GM19438 (cell line): ENCODE measurements at regions not wholly inside any gene's neighbourhood (a gene's known extent, or its start where the extent isn't known, plus 50 kb on each side); places are given as distances from the start of the nearest gene placed in this dataset.
A peak's percentile ranks its signal among the peaks of the same experiment; 100 is the strongest.

ENCODE experiments used
- ATAC-seq: cut with Tn5 transposase; IDR thresholded peaks from one replicate; pipeline ENCODE4 v1.9.1; 2021; ENCODE audit warnings: low read depth; ENCODE audit not compliant: unreplicated experiment

DNA sequence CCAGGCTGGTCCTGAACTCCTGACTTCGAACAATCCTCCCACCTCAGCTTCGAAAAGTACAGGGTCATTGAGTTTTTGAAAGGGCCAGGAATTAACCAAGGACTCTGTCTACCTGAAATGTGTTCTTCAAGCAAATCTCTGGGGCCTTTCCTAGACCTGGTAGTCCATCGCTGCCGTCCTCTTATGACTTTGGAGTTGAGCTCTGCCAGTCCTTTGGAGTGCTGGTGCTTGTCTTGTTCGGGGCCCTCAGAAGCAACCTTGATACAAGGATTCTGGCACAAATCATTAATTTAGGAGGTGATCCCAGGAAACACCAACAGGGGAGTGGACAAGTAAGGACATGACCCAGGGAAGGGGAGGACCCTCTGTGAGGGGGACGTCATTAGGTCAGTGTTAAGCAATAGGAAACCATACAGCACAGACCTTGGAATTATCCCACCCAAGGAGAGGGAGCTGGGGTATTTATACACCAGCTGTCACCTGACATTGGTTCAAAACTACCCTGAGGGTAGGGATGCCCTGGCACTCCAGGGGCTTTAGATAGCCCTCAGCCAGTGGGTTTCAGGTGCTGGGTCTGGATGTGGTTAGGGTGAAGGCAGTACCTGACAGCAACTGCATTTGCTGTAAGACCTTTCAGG lies 187.2 kb downstream of the FOXL1 start:
- ATAC-seq, result no peak

DNA sequence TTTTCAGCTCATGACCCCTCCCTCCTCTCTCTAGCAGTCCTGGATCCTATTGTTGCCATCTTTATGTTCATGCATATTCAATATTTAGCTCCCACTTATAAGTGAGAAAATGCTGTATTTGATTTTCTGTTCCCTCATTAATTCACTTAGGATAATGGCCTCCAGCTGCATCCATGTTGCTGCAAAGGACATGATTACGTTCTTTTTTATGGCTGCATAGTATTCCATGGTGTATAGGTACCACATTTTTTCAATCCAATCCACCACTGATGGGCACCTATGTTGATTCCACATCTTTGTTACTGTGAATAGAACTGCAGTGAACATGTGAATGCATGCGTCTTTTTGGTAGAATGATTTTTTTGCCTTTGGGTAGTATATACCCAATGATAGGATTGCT lies 188.4 kb downstream of the FOXL1 start:
- ATAC-seq, result no peak

DNA sequence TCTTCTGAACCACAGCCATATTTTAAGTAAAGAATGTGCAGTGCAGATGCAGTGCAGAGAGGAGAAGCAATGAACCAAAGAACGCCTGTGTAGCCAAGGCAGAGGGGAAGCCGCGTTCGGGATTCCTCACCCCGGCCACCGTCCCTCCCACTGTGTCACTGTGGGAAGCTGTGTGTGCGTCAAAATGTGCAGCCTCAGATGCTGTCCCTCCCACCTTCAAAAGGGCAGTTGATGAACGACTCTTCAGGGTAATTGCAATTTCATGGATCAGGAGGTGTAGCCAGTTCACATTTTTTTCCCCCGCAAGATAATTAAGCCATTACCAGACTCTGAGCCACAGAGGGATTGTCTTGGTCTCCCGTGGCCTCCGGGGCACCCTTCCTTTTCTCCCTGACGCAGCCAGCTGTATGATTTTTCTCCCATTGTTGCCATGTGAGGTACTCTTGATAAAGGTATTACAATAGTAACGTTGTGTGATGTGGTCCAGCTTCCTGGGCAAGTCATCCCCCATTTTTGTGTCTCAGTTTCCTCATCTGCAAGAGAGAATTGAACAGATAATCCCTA lies 190.0 kb downstream of the FOXL1 start:
- ATAC-seq, result no peak

DNA sequence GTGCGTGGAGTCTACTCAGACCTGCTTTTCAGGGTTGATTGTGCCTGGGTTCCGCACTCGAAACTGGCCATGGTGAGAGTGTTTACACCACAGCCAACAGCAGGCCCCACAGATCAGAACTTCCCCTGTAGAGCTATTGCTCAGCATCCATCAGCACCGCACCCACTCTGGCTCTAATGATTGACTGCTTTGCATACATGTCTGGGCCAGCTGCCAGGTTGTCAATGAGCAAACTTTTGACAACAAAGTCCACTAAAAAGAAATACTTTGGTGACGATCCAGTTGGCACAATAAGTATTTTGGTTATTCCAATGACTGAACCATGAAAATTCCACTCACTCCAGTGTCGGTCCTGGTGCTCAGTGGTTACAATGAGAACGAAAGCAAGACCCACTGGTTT lies 190.7 kb downstream of the FOXL1 start:
- ATAC-seq, result peak; percentile 77

DNA sequence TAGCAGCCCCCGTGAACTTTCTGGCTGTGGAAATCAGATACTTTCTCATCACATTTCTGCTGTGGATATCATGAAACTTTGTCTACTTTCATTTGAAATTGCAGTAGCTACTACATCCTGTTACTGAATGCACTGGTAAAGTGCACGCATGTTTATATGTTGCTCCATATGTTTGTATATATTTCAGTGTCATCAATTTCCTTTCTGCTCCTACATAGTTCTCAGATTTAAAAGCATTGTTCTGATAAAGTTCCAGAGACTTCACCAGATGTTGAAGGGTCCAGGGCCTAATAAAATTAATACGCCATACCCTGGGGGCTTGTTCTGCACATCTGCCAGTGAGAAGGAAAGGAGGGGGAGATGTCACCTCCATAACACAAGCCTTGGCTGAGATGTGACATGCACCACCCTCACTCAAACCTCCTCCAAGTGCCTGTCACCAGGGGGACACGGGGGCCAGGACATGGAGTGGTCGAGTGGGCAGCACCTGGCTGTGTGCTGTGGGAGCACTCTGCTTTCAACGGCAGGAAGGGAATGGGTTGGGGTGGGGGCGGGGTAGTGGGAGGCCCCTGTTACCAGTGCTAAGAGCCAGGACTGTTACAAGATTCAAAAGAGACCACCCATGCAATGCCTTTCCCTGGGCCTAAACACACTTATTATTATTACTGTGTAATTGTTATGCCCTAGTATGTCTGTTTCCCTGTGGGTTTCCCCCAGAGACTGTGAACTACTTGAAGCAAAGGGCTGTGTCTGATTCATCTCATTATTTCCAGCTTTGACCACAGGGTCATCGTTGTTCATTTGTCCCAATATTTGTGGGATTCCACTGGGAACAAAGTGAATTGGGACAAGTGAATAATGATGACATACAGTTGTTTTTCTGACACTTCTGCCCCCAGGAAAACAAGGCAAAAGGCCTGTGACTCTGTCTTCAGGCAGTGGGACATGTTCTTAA lies 193.4 kb downstream of the FOXL1 start:
- no peak for ATAC-seq

DNA sequence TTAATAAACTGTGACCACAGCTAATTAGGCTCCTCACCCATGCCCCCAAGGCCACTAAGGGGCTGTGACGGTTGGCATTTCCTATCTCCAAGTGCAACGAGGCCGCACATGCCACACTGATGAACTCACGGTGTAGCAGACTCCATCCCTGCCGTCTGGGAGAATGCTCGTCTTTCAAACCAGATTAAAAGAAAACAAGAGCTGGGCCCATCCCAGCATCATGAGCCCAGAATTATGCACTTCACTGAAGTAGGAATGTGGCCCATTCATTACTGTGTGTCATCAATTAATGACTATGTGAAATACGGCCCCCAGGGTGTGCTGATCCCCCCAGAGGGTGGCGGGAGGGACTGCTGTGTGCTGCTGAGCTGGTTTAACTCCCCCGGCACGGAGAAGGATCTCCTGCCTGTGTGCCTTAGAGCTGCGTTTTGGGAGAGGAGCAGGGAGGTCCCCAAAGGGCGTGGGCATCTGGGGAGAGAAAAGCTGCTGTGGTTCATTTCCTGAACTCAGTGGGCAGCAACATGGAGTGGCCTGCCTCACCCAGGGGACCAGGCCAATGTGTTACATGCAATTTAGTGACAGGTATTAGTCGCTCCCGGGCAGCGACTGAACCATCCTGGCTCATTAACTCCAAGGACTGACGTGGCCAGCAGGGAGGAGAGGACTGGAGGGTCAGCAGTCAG lies 194.5 kb downstream of the FOXL1 start:
- ATAC-seq, result no peak

DNA sequence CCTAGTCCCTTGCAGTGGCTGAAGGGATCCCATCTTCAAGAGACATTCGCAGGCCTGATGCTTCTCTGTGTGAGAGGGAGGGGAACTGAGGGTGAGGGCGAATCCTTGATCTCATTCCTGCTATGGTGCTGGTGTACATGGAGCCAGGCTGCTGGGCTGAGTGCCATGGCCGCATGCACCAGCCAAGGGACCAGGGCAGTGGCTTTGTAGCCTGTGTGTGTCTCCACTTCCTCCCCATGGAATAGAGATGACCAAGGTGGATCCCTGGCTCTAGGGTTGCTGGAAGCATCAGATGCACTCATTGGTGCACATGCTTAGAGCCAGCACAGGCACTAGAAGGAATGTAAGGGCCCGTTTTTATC lies 195.0 kb downstream of the FOXL1 start:
- no peak for ATAC-seq

DNA sequence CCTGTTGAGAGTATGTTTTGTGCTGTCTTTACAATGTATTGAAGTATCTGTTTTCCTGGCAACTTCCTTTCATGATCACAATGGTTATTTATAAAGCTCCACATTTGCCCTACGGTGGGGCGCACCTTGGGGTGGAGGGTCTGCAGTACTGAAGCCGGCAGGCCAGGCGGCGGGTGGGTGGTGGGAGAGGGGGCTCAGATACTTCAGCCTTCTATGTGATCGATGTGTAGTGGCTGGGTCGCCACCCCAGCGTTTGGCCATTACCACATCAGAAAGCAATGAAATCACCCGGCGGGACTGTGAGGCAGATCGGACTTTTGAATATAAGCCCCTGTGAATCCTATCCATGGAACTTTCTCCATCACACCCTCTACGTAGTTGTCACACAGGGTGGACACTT lies 196.6 kb downstream of the FOXL1 start:
- ATAC-seq, result no peak

DNA sequence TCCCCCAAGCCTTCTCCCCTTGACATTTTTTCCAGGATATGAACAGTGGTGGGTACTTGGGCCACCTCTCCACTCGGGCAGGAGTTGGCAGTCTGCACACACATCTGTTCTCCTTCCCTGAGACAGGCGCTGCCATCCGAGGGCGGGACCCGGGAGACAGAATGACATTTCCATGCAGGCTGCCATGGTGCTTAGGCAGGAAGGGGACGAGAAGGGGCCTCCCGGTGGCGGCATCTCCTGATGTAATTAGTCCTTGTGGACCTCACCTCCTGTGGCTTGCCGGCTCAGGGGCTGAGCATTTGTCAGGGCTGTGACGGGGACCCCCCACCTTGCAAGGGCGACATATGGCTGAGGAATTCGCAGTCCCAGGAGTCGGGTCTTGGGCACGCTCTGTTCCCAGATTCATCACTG lies 197.2 kb downstream of the FOXL1 start:
- no peak for ATAC-seq

DNA sequence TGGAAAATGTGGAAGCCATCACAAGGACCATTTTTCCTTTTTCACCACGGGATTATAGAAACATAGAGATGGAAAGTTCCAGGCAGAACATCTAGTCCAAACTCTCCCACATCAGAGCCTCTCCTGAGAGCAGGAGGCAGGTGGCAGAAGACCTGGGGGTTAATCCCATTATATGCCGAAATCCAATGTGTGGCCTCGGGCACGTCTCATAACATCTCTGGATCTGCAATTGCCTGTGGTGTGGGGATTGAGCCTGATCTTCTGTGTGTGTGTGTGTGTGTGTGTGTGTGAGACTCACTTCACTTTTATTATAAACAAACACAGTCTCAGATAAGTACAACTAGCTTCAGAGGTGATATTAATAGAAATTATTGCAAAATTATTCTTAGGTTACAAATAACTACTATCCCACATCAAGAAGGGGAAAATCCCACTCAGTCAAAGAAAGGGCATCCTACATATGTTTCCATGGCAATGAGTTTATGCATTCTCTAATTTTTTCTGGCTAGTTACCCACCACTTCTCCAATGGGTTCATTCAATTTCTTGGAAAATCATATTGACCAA lies 199.1 kb downstream of the FOXL1 start:
- ATAC-seq, result no peak

DNA sequence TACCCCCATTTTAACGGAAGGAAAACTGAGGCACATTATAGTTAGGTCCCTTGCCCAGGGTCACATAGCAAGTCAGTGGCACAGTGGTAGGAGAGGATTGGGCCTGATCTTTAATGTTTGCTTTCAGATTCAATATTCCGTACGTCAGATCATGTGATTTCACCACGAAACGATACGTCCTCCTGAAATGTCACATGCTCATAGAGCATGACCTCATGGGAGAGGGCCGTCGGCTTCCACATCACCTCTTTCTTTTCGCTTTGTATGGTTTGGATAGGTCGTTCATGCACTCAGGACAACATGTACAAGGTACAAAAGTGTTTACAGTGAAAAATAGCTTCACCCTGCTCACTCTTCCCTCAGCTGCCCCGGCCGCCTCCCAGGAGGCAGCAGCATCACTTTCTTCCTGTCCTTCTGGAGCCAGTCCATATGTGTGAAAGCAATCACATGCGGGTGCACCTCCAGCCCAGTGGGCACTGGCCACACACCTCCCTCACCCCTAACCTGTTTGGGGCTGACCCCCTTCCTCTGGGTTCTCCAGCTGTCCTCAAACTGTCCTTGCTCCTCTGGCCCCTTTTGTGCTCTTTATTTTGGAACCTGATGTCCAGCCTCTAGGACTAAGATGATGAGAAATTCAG lies 199.9 kb downstream of the FOXL1 start:
- no peak for ATAC-seq

DNA sequence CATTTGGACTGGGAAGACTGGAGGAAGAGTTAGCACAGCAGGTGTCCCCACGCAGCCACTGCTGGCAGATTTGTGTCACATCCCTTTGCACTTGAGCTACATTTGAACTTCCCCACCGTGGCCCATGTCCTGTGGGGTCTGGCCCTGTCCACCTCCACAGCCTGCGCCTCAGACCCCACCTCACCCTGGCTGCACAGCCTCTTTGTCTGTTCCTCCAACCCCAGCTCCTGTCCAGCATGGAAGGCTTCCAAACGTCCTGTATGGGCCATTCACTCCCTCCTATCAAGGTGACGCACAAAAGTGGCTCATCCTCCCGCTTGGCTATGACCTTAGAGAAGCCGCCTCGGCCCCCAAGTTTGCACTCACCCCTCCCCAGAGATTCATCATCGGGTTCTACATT lies 200.6 kb downstream of the FOXL1 start:
- no peak for ATAC-seq

DNA sequence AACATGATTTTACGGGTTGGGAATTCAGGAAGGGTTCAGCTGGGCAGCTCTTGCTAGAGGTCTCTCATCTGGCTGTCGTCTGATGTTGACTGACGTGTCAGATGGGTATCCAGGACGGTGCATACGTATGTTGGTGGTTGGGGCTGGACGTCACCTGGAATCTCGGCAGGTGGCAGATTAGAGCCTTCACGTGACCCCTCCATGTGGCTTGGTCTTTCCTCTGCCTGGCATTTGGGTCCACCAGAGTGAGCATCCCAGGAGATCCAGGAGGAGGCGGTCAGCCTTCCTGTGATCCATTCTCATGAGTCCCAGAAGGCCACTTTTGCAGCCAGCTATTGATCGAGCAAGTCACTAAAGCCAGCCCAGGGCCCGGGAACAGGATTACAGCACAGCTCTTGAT lies 202.7 kb downstream of the FOXL1 start:
- no peak for ATAC-seq

DNA sequence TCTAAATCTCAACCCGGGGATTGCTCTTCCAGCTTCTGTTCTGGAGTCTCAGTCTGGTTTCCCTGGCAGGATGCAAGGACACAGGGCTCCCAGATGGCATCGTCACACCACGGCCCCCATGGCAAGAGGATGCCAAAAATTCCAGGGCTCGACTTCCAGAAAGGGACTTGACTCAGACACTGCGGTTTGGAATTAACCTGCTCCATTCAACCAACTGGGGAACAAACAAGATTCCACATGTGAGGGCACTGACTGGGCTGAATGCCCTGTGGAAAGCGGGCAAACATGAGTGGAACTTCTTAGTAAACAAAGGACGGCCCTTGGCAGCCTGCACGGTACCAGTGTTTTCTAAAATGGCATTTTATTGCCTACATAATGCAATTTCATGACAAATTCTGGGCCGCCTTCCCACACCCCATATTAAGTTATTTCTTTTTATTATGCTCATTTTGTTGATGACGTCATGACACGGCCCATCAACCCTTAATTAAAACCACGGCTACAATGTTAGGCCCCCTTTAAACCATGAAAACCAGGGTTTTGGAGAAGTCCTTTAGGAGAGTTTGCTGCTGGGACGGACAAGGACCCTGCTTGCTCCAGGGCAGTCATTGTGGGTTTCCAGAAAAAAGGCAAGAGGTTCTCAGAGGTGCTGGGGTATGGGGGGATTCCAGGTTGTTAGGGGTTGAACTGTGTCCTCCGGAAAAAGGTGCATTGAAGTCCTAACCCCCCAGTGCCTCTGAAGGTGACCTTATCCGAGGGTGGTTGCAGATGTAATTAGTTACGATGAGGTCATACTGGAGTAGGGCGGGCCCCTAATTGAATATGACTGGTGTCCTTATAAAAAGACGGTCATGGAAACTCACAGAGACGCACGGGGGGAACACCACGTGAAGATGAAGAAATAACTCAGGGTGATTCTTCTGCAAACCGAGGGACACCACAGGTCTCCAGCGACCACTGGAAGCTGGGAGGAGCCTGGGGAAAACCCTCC lies 205.6 kb downstream of the FOXL1 start:
- no peak for ATAC-seq

DNA sequence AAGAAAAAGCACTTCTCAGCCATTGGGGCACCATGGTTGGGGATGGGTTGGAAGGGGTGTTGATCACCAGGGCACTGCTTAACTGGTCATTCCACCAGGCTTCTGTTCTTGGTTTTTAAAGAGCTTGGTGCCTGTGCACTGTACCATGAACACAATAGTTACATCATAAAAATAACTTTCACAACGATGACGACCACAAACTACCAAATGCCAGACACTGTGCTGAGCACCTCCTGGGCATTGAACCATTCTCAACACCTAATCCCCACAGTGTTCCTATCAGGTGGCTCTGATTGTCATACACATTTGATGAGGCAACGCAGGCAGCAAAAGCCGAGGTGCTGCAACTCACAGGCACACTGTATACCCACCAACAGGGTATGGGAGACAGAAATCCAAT lies 208.0 kb downstream of the FOXL1 start:
- no peak for ATAC-seq

DNA sequence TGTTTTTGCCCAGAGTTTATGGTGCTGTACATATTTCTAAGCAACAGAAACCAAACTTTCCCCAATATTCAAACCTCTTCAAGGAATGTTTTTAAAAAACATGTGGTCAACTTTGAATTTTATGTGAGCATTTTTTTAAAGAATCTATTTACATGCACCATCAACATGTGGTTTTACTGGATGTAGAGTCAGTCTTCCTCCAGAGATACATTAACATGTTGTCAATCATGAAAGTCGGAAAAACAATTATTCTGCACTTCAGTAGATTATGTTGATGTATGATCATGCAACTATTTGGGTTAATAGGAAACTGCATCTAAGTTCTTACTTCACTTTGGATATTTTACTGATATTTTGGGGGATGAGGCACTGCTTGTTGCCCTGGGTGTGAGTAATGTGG lies 208.6 kb downstream of the FOXL1 start:
- ATAC-seq, result no peak

DNA sequence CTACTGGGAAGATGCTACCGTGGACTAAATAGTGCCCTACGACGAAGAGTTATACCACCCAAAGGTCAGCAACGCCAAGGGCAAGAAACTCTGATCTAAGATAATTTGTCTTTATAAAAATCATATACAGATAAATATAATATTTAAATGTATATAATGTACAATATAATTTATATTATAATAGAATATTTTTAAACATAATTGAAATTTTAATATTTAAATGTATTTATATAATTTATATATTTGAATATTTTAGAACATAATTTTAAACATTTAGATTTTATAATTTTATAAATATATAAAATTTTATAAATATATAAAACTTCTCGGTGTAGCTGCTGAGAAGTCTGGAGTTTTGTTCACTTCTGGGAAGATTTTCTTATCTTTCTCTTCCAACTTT lies 209.2 kb downstream of the FOXL1 start:
- ATAC-seq, result no peak

DNA sequence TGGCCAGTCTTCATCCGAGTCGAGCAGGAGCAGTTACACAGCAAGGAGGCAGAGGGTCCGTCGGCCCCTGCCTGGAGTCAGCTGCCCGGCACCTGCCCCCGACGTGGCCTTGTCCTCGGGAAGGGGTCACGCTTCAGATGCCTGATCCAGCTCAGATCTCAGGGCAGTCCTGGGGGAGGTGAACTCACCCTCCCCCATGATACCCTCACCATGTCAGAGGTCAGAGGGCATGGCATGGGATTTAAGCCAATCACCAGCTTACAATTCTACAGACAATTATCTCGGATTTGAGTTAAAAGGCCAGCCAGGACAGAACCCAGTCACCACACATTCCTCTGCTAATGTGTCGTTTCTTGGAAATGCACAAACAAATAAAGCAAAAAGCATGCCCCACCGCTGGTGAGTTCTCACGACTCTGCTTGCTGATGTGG lies 211.3 kb downstream of the FOXL1 start:
- ATAC-seq, result no peak
